Stomach (tissue), 4 donors: ENCODE measurements at regions not wholly inside any gene's neighbourhood (a gene's known extent, or its start where the extent isn't known, plus 50 kb on each side); places are given as distances from the start of the nearest gene placed in this dataset.

ENCODE experiments used
- POLR2A ChIP-seq, 4 donors: fragments of 450-650 bp; IDR thresholded peaks; one replicate each; pipeline ENCODE4 v1.6.1; 2016; ENCODE audit warnings: antibody characterized with exemption in 4 of 4, control low read depth in 2 of 4, mild to moderate bottlenecking in 1 of 4, moderate library complexity in 1 of 4
- POLR2AphosphoS5 ChIP-seq, 3 donors: sonication (generic); formaldehyde crosslinking; IDR thresholded peaks; one replicate each; pipeline ENCODE4 v1.6.1; 2016; ENCODE audit warnings: antibody characterized with exemption in 3 of 3
- TF ChIP-seq, protein P1 (sequence below), 7 experiments: fragments of 450-650 bp in 4 of 7; fragments of 200-600 bp in 3 of 7; sonication (generic) in 3 of 7; IDR thresholded peaks; one replicate each; pipeline ENCODE4 v1.5.1; 2016 to 2019; ENCODE audit warnings: antibody characterized with exemption in 7 of 7, control low read depth in 2 of 7, mild to moderate bottlenecking in 1 of 7

DNA sequence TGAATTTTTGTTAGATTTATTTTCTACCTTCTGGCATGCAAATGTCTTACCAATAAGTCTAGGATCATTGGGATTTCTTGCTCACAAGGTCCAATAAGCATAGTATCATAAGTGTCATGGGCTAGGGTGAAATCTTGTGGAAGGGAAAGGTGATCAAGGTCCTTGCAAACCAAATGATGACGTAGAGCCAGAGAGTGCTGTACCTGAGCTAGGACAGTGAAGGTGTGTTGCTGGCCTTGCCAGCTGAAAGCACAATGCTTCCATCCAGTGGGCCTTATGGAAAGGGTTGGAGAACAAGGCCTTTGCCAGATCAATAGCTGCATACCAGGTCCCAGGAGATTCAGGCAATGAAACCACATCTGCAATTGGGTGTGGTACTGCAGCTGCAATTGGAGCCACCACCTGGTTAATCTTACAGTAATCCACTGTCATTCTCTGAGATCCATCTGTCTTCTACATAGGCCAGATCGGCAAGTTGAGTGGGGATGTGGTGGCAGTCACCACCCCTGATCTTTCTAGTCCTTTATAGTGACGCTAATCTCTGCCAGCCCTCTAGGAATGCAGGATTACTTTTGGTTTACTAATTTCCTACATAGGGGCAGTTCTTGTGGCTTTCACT is 208.9 kb upstream of the MYL2 start:
- TF ChIP-seq, protein P1, sequence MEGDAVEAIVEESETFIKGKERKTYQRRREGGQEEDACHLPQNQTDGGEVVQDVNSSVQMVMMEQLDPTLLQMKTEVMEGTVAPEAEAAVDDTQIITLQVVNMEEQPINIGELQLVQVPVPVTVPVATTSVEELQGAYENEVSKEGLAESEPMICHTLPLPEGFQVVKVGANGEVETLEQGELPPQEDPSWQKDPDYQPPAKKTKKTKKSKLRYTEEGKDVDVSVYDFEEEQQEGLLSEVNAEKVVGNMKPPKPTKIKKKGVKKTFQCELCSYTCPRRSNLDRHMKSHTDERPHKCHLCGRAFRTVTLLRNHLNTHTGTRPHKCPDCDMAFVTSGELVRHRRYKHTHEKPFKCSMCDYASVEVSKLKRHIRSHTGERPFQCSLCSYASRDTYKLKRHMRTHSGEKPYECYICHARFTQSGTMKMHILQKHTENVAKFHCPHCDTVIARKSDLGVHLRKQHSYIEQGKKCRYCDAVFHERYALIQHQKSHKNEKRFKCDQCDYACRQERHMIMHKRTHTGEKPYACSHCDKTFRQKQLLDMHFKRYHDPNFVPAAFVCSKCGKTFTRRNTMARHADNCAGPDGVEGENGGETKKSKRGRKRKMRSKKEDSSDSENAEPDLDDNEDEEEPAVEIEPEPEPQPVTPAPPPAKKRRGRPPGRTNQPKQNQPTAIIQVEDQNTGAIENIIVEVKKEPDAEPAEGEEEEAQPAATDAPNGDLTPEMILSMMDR (IDR thresholded peaks at IDR 0.05): no peak
- TF ChIP-seq POLR2A (IDR thresholded peaks at IDR 0.05) (no peak), POLR2AphosphoS5 (IDR thresholded peaks at IDR 0.05) (no peak)
